ENCODE measurements at regions not wholly inside any gene's neighbourhood (a gene's known extent, or its start where the extent isn't known, plus 50 kb on each side); places are given as distances from the start of the nearest gene placed in this dataset.

DNA sequence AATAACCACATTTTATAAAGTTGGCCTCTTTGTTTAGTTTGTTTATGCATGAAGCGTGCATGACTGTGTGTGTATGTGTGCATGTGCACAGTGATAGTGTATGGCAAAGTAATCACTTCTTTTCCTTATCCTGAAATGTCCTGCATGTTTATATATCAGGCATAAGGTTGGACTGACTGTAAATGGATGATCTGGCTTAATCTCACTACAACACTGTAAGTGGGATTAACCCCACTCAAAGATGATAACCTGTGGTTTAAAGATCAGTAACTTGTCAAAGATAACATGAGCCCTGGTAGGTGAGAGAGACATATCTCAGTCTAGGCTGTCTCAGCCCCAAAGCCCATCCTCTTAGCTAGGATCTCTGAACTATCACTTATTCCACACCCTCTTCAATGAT lies 376.6 kb upstream of the TSHZ2 start:
- H3K27ac ChIP-seq (ENCODE audit: low read depth, low read length) = no peak overlapping the region
- H3K4me1 ChIP-seq (ENCODE audit: insufficient read depth, low read length) = no peaks in the 10 kb centered on the region
- H3K27me3 ChIP-seq (ENCODE audit: control insufficient read depth in 1 of 2, insufficient read depth in 2 of 2, low read length in 2 of 2) = no peaks in the 10 kb centered on the region
- no peak overlapping the region for H3K9ac ChIP-seq (ENCODE audit: low read length)
- no peak overlapping the region for H3K4me3 ChIP-seq (ENCODE audit: low read depth in 1 of 2, low read length in 2 of 2)
- no peaks in the 10 kb centered on the region for H3K36me3 ChIP-seq (ENCODE audit: insufficient read depth, low read length)
- H3K9me3 ChIP-seq (ENCODE audit: low read length) = no peaks in the 10 kb centered on the region

DNA sequence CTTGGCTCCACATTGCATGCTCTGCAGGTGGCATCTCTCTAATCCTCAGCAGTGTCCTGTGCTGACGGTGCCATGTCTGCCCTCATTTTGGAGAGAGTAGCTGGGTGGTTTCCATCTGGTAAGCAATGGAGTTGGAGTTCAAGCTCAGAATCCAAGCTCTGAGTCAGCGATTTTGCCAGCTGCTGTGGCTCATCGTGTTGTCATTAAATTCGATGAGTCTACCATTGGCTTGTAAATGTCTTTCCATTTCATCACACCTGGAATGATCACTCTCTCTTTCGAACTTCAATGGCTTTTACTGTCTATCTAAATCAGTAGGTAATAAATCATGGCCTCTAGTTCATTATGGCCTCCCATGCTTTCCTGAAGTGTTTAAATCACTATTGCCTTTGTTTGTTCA lies 378.5 kb upstream of the TSHZ2 start:
- H3K9ac ChIP-seq (ENCODE audit: low read length) = no peak overlapping the region
- H3K36me3 ChIP-seq (ENCODE audit: insufficient read depth, low read length) = no peaks in the 10 kb centered on the region
- H3K4me3 ChIP-seq (ENCODE audit: low read depth in 1 of 2, low read length in 2 of 2) = no peak overlapping the region
- H3K9me3 ChIP-seq (ENCODE audit: low read length) = no peaks in the 10 kb centered on the region
- no peaks in the 10 kb centered on the region for H3K4me1 ChIP-seq (ENCODE audit: insufficient read depth, low read length)
- H3K27me3 ChIP-seq (ENCODE audit: control insufficient read depth in 1 of 2, insufficient read depth in 2 of 2, low read length in 2 of 2) = no peaks in the 10 kb centered on the region
- no peak overlapping the region for H3K27ac ChIP-seq (ENCODE audit: low read depth, low read length)

DNA sequence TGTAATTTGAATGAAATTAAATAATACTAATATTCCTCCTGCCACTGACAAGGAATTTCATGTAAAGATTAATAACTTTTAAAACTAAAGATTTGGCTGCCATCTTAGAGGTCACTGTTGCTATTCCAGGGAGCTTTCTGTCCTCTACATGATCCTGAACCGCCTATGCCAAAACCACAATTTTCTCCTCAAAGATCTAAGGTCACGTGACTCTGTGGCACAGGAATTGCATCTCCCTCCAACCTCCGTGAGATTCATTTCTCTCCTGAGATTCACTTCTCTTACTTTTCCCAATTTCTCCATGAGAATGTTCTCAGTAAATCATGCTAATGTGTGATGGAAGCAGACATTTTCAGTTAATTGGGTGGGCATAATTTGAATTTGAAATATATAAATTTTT lies 379.6 kb upstream of the TSHZ2 start:
- Histone ChIP-seq H3K9ac (ENCODE audit: low read length) (no peak overlapping the region), H3K27ac (ENCODE audit: low read depth, low read length) (no peak overlapping the region), H3K27me3 (ENCODE audit: control insufficient read depth in 1 of 2, insufficient read depth in 2 of 2, low read length in 2 of 2) (no peaks in the 10 kb centered on the region), H3K4me1 (ENCODE audit: insufficient read depth, low read length) (no peaks in the 10 kb centered on the region), H3K9me3 (ENCODE audit: low read length) (no peaks in the 10 kb centered on the region), H3K4me3 (ENCODE audit: low read depth in 1 of 2, low read length in 2 of 2) (no peak overlapping the region), H3K36me3 (ENCODE audit: insufficient read depth, low read length) (no peaks in the 10 kb centered on the region)

DNA sequence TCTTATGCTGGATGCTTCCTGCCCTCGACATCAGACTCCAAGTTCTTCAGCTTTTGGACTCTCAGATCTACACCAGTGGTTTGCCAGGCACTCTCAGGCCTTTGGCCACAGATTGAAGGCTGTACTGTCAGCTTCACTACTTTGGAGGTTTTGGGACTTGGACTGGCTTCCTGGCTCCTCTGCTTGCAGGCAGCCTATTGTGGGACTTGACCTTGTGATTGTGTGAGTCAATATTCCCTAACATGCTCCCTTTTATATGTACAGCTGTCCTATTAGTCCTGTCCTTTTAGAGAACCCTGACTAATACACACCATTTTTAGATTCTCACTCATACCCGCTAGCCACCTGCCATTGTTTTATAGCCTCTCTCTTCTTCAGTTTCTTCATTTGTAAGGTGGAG lies 382.1 kb upstream of the TSHZ2 start:
- Histone ChIP-seq H3K9me3 (ENCODE audit: low read length) (no peaks in the 10 kb centered on the region), H3K9ac (ENCODE audit: low read length) (no peak overlapping the region), H3K27ac (ENCODE audit: low read depth, low read length) (no peak overlapping the region)

DNA sequence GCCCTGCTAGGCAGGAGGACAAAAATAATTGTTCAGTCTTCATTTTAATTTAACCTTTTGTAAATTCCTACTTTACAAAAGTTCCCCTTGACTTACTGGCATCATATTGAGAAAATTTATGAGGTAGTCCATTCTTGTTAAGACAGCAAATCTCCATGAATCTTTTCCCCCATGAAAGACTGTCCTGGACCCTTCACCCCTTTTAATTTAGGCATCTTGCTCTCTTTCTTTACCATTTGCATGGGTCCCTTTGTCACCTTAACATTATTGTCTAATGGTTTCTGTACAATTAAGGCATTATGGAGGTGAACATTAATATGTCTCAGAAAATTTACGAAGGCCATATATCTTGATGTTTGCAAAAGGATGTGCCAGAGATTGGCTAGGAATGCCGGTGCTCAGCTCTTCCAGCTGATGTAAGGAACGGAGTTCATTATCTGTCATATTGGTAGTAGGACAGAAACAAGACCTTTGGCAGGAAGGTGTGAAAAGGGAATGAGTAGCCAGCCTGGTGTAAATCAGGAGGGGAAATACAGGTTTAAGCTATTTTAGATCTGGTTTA lies 382.8 kb upstream of the TSHZ2 start:
- Histone ChIP-seq H3K36me3 (ENCODE audit: insufficient read depth, low read length) (no peaks in the 10 kb centered on the region), H3K4me3 (ENCODE audit: low read depth in 1 of 2, low read length in 2 of 2) (no peak overlapping the region), H3K4me1 (ENCODE audit: insufficient read depth, low read length) (no peaks in the 10 kb centered on the region), H3K27ac (ENCODE audit: low read depth, low read length) (no peak overlapping the region), H3K9ac (ENCODE audit: low read length) (no peak overlapping the region), H3K9me3 (ENCODE audit: low read length) (no peaks in the 10 kb centered on the region), H3K27me3 (ENCODE audit: control insufficient read depth in 1 of 2, insufficient read depth in 2 of 2, low read length in 2 of 2) (no peaks in the 10 kb centered on the region)

More for the DNA sequence above, 382.1 kb upstream of the TSHZ2 start:
- H3K36me3 ChIP-seq (ENCODE audit: insufficient read depth, low read length) = no peaks in the 10 kb centered on the region
- no peaks in the 10 kb centered on the region for H3K27me3 ChIP-seq (ENCODE audit: control insufficient read depth in 1 of 2, insufficient read depth in 2 of 2, low read length in 2 of 2)
- no peak overlapping the region for H3K4me3 ChIP-seq (ENCODE audit: low read depth in 1 of 2, low read length in 2 of 2)
- H3K4me1 ChIP-seq (ENCODE audit: insufficient read depth, low read length) = no peaks in the 10 kb centered on the region

DNA sequence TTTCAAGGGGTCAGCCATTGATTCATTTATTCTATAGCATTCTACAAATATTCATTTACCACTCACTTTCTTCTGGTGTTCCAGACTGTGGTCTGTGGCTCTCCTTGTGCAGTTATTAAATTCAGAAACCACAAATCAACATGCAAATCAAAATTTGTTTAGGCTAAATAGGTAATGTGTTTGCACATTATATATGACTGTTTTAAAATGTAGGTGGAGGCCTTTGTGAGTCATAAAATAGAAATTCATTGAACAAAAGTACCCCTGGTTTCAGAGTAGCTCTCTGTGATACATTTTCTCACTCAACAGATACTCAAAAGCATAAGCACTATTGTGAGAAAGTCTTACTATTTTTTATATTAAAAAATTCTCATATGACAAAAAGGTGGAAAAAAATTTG lies 385.5 kb upstream of the TSHZ2 start:
- no peaks in the 10 kb centered on the region for H3K36me3 ChIP-seq (ENCODE audit: insufficient read depth, low read length)
- no peaks in the 10 kb centered on the region for H3K4me1 ChIP-seq (ENCODE audit: insufficient read depth, low read length)
- no peak overlapping the region for H3K27ac ChIP-seq (ENCODE audit: low read depth, low read length)
- no peak overlapping the region for H3K9ac ChIP-seq (ENCODE audit: low read length)
- no peak overlapping the region for H3K4me3 ChIP-seq (ENCODE audit: low read depth in 1 of 2, low read length in 2 of 2)
- H3K27me3 ChIP-seq (ENCODE audit: control insufficient read depth in 1 of 2, insufficient read depth in 2 of 2, low read length in 2 of 2) = no peaks in the 10 kb centered on the region
- no peaks in the 10 kb centered on the region for H3K9me3 ChIP-seq (ENCODE audit: low read length)

DNA sequence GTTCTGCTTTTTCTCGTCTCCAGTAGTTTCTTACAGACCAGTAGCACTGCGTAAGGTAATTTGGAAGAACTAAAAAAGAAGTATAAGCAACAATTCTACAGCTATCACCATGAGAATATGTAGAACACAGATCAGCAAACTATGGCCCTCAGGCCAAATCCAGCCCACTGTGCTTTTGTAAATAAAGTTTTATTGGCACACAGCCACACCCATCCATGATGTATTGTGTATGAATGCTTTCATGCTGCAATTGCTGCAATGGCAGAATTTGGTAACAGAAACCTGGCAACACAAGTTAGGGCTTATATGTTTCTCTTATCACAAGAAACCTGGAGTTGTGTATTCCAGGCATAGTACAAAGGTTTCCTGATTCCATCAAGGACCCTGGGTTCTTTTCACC lies 386.8 kb upstream of the TSHZ2 start:
- no peak overlapping the region for H3K9ac ChIP-seq (ENCODE audit: low read length)
- H3K36me3 ChIP-seq (ENCODE audit: insufficient read depth, low read length) = no peaks in the 10 kb centered on the region
- H3K4me1 ChIP-seq (ENCODE audit: insufficient read depth, low read length) = no peaks in the 10 kb centered on the region
- no peaks in the 10 kb centered on the region for H3K27me3 ChIP-seq (ENCODE audit: control insufficient read depth in 1 of 2, insufficient read depth in 2 of 2, low read length in 2 of 2)
- H3K4me3 ChIP-seq (ENCODE audit: low read depth in 1 of 2, low read length in 2 of 2) = no peak overlapping the region
- no peaks in the 10 kb centered on the region for H3K9me3 ChIP-seq (ENCODE audit: low read length)
- H3K27ac ChIP-seq (ENCODE audit: low read depth, low read length) = no peak overlapping the region

DNA sequence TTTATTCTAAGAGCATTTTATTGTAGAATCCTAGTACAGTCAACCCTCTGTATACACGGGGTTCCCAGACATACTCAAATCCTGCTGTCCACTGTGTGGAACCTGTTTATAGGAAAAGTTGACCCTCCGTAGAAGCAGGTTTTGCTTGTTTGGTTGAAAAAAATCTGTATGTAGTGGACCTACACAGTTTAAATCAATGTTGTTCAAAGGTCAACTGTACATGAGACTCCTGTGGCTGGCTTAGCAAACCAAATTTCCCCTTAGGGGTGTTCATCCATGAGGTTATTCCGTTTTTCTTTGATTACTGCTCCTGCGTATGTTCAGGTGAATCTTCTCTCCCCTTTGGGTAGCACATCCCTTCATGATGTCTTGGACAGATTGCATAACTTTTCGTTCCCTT lies 387.0 kb upstream of the ZFP64 start:
- H3K27me3 ChIP-seq (ENCODE audit: control insufficient read depth in 1 of 2, insufficient read depth in 2 of 2, low read length in 2 of 2) = no peaks in the 10 kb centered on the region
- no peak overlapping the region for H3K4me3 ChIP-seq (ENCODE audit: low read depth in 1 of 2, low read length in 2 of 2)
- no peak overlapping the region for H3K9ac ChIP-seq (ENCODE audit: low read length)
- no peaks in the 10 kb centered on the region for H3K4me1 ChIP-seq (ENCODE audit: insufficient read depth, low read length)
- no peaks in the 10 kb centered on the region for H3K9me3 ChIP-seq (ENCODE audit: low read length)
- no peaks in the 10 kb centered on the region for H3K36me3 ChIP-seq (ENCODE audit: insufficient read depth, low read length)
- no peak overlapping the region for H3K27ac ChIP-seq (ENCODE audit: low read depth, low read length)

DNA sequence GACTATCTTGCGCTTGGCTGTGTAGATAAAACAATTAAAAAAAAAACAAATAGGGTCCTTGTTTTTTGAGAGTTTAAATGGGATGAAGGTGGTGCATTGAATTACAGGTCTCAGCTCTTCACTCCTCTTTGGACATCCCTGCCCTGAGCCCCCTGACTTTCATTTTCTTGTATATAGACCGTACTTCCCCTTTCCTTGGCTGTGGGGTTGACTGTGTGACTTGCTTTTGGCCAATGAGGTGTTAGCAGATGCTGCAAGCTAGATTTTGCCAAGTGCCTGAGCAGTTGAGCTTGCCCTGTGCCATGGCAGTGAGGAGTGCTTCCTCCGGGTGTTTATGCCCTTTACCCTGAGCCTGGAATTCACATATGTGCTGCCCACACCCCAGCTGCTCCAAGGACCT lies 386.1 kb upstream of the ZFP64 start:
- Histone ChIP-seq H3K9ac (ENCODE audit: low read length) (no peak overlapping the region), H3K4me1 (ENCODE audit: insufficient read depth, low read length) (no peaks in the 10 kb centered on the region), H3K27ac (ENCODE audit: low read depth, low read length) (no peak overlapping the region), H3K9me3 (ENCODE audit: low read length) (no peaks in the 10 kb centered on the region), H3K27me3 (ENCODE audit: control insufficient read depth in 1 of 2, insufficient read depth in 2 of 2, low read length in 2 of 2) (no peaks in the 10 kb centered on the region), H3K36me3 (ENCODE audit: insufficient read depth, low read length) (no peaks in the 10 kb centered on the region), H3K4me3 (ENCODE audit: low read depth in 1 of 2, low read length in 2 of 2) (no peak overlapping the region)

DNA sequence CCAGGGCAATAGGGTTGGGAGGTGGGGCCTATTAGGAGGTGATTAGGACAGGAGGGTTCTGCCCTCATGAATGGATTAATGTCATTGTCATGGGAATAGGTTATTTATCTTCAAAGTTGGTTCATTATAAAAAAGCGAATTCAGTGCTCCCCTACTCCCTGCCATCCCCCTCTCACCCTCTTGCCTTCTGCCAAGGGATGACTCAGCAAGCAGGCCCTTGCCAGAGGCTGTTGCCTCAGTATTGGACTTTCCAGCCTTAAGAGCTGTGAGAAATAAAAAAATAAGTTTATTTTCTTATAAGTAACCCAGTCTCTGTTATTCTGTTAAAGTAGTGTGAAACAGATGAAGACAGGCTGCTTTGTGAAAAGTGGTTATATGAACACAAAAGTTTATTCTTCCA lies 381.1 kb upstream of the ZFP64 start:
- H3K4me1 ChIP-seq (ENCODE audit: insufficient read depth, low read length) = no peaks in the 10 kb centered on the region
- H3K4me3 ChIP-seq (ENCODE audit: low read depth in 1 of 2, low read length in 2 of 2) = no peak overlapping the region

DNA sequence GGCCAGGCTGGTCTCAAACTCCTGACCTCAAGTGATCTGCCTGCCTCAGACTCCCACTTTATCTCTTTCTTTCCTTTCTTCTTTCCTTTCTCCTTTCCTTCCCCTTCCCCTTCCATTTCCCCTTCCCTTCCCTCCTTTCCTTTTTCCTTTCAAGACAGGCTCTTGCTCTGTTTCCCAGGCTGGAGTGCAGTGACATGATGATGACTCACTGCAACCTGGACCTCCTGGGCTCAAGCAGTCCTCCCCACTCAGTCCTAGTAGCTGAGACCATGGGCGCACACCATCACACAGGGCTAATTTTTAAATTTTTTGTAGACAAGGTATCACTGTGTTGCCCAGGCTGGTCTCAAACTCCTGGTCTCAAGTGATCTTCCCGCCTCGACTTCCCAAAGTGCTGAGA lies 377.6 kb upstream of the ZFP64 start:
- Histone ChIP-seq H3K9ac (ENCODE audit: low read length) (no peak overlapping the region), H3K36me3 (ENCODE audit: insufficient read depth, low read length) (no peaks in the 10 kb centered on the region), H3K4me3 (ENCODE audit: low read depth in 1 of 2, low read length in 2 of 2) (no peak overlapping the region), H3K27me3 (ENCODE audit: control insufficient read depth in 1 of 2, insufficient read depth in 2 of 2, low read length in 2 of 2) (no peaks in the 10 kb centered on the region), H3K4me1 (ENCODE audit: insufficient read depth, low read length) (no peaks in the 10 kb centered on the region), H3K27ac (ENCODE audit: low read depth, low read length) (no peak overlapping the region), H3K9me3 (ENCODE audit: low read length) (no peaks in the 10 kb centered on the region)

More for the DNA sequence above, 381.1 kb upstream of the ZFP64 start:
- Histone ChIP-seq H3K9me3 (ENCODE audit: low read length) (no peaks in the 10 kb centered on the region), H3K27me3 (ENCODE audit: control insufficient read depth in 1 of 2, insufficient read depth in 2 of 2, low read length in 2 of 2) (no peaks in the 10 kb centered on the region), H3K36me3 (ENCODE audit: insufficient read depth, low read length) (no peaks in the 10 kb centered on the region), H3K9ac (ENCODE audit: low read length) (no peak overlapping the region), H3K27ac (ENCODE audit: low read depth, low read length) (no peak overlapping the region)

DNA sequence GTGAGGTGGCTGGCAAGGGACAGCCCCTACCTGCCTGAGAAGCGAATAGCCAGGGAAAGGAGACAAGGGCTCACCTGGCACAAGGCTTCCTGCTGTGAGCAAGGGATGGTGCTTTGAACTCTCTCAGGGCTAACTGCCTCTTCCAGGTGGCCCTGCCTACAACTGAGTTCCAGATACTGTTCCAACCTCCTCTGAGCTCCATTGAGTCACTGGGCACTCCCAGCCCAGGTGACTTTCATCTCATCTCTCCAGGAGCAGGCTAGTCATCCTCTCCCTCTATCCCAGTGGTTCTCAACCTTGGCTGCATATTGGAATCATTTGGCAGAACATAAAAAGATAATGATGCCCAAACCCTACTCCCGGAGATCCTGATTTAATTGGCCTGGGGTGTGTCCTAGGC lies 374.0 kb upstream of the ZFP64 start:
- H3K27ac ChIP-seq (ENCODE audit: low read depth, low read length) = no peak overlapping the region

More for the DNA sequence above, 374.0 kb upstream of the ZFP64 start:
- H3K36me3 ChIP-seq (ENCODE audit: insufficient read depth, low read length) = no peaks in the 10 kb centered on the region
- no peak overlapping the region for H3K9ac ChIP-seq (ENCODE audit: low read length)
- no peaks in the 10 kb centered on the region for H3K9me3 ChIP-seq (ENCODE audit: low read length)
- no peaks in the 10 kb centered on the region for H3K4me1 ChIP-seq (ENCODE audit: insufficient read depth, low read length)
- H3K27me3 ChIP-seq (ENCODE audit: control insufficient read depth in 1 of 2, insufficient read depth in 2 of 2, low read length in 2 of 2) = no peaks in the 10 kb centered on the region
- no peak overlapping the region for H3K4me3 ChIP-seq (ENCODE audit: low read depth in 1 of 2, low read length in 2 of 2)
